Vagina (tissue), 2 donors: ENCODE measurements at regions not wholly inside any gene's neighbourhood (a gene's known extent, or its start where the extent isn't known, plus 50 kb on each side); places are given as distances from the start of the nearest gene placed in this dataset.

Experiments
- POLR2A ChIP-seq, 2 donors: fragments of 450-650 bp; IDR thresholded peaks; one replicate each; pipeline ENCODE4 v1.6.1; 2017; ENCODE audit warnings: antibody characterized with exemption in 2 of 2, mild to moderate bottlenecking in 2 of 2, moderate library complexity in 2 of 2
- POLR2AphosphoS5 ChIP-seq, 2 donors: sonication (generic); formaldehyde crosslinking; IDR thresholded peaks; one replicate each; pipeline ENCODE4 v1.9.0; 2017; ENCODE audit warnings: antibody characterized with exemption in 2 of 2, mild to moderate bottlenecking in 2 of 2, low read depth in 1 of 2; ENCODE audit not compliant: insufficient read depth in 1 of 2
- TF ChIP-seq, protein P1 (sequence below), 3 experiments: fragments of 450-650 bp in 2 of 3; fragments of 200-600 bp in 1 of 3; sonication (generic) in 1 of 3; IDR thresholded peaks; one replicate each; pipeline ENCODE4 v1.5.1; 2017 to 2019; ENCODE audit warnings: antibody characterized with exemption in 3 of 3, mild to moderate bottlenecking in 2 of 3, moderate library complexity in 2 of 3

- TF ChIP-seq, protein P1, sequence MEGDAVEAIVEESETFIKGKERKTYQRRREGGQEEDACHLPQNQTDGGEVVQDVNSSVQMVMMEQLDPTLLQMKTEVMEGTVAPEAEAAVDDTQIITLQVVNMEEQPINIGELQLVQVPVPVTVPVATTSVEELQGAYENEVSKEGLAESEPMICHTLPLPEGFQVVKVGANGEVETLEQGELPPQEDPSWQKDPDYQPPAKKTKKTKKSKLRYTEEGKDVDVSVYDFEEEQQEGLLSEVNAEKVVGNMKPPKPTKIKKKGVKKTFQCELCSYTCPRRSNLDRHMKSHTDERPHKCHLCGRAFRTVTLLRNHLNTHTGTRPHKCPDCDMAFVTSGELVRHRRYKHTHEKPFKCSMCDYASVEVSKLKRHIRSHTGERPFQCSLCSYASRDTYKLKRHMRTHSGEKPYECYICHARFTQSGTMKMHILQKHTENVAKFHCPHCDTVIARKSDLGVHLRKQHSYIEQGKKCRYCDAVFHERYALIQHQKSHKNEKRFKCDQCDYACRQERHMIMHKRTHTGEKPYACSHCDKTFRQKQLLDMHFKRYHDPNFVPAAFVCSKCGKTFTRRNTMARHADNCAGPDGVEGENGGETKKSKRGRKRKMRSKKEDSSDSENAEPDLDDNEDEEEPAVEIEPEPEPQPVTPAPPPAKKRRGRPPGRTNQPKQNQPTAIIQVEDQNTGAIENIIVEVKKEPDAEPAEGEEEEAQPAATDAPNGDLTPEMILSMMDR (IDR thresholded peaks at IDR 0.05), result no peak
- TF ChIP-seq POLR2A (IDR thresholded peaks at IDR 0.05) (no peak), POLR2AphosphoS5 (IDR thresholded peaks at IDR 0.05; ENCODE audit: insufficient read depth in 1 of 2, low read depth in 1 of 2) (no peak)
These were observed 184.2 kb upstream of the RREB1 start for GRCh38 chr6:6923605-6924004.
